Ovary (tissue), 7 donors: ENCODE measurements at regions not wholly inside any gene's neighbourhood (a gene's known extent, or its start where the extent isn't known, plus 50 kb on each side); places are given as distances from the start of the nearest gene placed in this dataset.

Experiments used
- DNase-seq, 5 donors: peaks; one replicate each; pipeline ENCODE4 v3.0.0-alpha.2; 2019 to 2020
- H3K27ac ChIP-seq, 2 donors: fragments of 200-600 bp; one replicate each; pipeline versions ENCODE4 v1.5.1 to v1.8.0; 2019 to 2022
- H3K27me3 ChIP-seq: fragments of 200-600 bp; one replicate; pipeline ENCODE4 v1.8.0; 2022
- H3K36me3 ChIP-seq: fragments of 200-600 bp; sonication (generic); one replicate; pipeline ENCODE4 v1.5.1; 2019
- H3K4me1 ChIP-seq: one replicate; pipeline ENCODE4 v1.8.1; 2013; ENCODE audit warnings: mild to moderate bottlenecking, moderate library complexity; ENCODE audit not compliant: insufficient read depth
- H3K4me3 ChIP-seq: fragments of 200-600 bp; sonication (generic); one replicate; pipeline ENCODE4 v1.5.1; 2017
- H3K9me3 ChIP-seq, 2 donors: fragments of 200-600 bp in 1 of 2; sonication (generic) in 1 of 2; one replicate each; pipeline versions ENCODE4 v1.5.1 to v1.8.1; 2013 to 2019; ENCODE audit warnings: mild to moderate bottlenecking in 1 of 2, moderate library complexity in 1 of 2
- EP300 ChIP-seq: sonication (generic); formaldehyde crosslinking; IDR thresholded peaks from one replicate; pipeline ENCODE4 v1.6.1; 2017; ENCODE audit warnings: antibody characterized with exemption
- POLR2A ChIP-seq: fragments of 450-650 bp; IDR thresholded peaks from one replicate; pipeline ENCODE4 v1.6.1; 2017; ENCODE audit warnings: antibody characterized with exemption, mild to moderate bottlenecking, moderate library complexity
- WGBS, 3 donors: extraction: QIAGEN DNeasy Blood & Tissue Kit in 1 of 3; methylation state at CpG; one replicate each; pipeline versions ENCODE4 v1.1.5 to v1.1.7; 2013 to 2017; 5-methylcytosine and 5-hydroxymethylcytosine counted together
- intact Hi-C, 4 donors: fragments of 100-400 bp; cut with DNase I; formaldehyde crosslinking; loops; one replicate each; pipeline versions ENCODE4 v1.11.0 to v1.15.1; 2022 to 2023
- TF ChIP-seq, protein P1 (sequence below), 3 donors: fragments of 450-650 bp in 2 of 3; fragments of 200-600 bp in 1 of 3; IDR thresholded peaks; one replicate each; pipeline versions ENCODE4 v1.5.1 to v1.8.0; 2016 to 2022; ENCODE audit warnings: antibody characterized with exemption in 3 of 3, mild to moderate bottlenecking in 1 of 3
- donor health status: DM: no; HTN: no; CAD: no; lungs with moderate emphysema.
- donor health status: DM: no; HTN: no; CAD: no.
- donor health status: Bipolar disorder and iron deficiency.
- donor health status: DM: no; HTN: no; CAD: no.
- donor health status: DM: yes; HTN: yes; CAD: no.

DNA sequence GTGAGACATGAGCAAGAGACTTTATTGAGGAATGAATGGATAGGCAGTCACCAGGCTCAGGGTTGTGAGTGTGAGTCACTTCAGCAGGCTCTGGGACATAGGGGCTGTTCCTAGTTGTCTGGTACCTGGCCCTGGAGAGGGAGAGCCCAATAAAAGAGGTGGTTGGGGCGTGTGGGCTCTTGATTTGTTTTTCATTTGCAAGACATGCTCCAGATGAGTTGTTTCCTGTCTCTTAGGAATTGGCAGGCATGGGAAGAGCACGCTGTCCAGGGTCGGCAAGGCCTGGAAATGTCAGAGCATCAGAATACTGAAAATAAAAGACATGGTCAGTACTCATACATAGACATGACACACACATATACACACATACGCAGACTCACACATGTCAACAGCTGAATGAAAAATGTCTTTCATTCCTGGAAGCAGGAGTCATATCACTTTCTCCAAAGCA, 166.3 kb upstream of the SULF2 start:
- Histone ChIP-seq H3K4me1 (no peaks in the 10 kb centered on the region), H3K27ac (no peak overlapping the region), H3K4me3 (no peak overlapping the region), H3K36me3 (no peaks in the 10 kb centered on the region), H3K27me3 (no peaks in the 10 kb centered on the region), H3K9me3 (no peaks in the 10 kb centered on the region)
- DNase-seq: no peak
- no peak for TF ChIP-seq POLR2A
- intact Hi-C loops: no loop called here
- 8 to 19% (median 11%) methylated on average over 4 of the region's 4 CpGs for WGBS, 3 donors

DNA sequence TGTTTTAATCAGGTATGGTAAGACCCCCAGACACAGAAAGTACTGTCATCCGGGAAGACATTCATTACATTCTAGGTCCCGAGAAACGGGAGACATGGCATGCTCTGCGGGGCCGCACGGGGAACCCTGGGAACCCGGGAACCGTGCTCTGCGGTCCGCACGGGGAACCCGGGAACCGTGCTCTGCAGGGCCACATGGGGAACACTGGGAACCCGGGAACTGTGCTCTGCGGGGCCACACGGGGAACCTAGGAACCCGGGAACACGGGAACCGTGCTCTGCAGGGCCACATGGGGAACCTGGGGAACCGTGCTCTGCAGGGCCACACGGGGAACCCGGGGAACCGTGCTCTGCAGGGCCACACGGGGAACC, 165.6 kb upstream of the SULF2 start:
- Histone ChIP-seq H3K27ac (no peak overlapping the region), H3K4me3 (no peak overlapping the region), H3K36me3 (no peaks in the 10 kb centered on the region), H3K27me3 (no peaks in the 10 kb centered on the region), H3K9me3 (no peaks in the 10 kb centered on the region), H3K4me1 (no peaks in the 10 kb centered on the region)
- intact Hi-C loops: no loop called here
- no peak for DNase-seq
- TF ChIP-seq, protein P1, sequence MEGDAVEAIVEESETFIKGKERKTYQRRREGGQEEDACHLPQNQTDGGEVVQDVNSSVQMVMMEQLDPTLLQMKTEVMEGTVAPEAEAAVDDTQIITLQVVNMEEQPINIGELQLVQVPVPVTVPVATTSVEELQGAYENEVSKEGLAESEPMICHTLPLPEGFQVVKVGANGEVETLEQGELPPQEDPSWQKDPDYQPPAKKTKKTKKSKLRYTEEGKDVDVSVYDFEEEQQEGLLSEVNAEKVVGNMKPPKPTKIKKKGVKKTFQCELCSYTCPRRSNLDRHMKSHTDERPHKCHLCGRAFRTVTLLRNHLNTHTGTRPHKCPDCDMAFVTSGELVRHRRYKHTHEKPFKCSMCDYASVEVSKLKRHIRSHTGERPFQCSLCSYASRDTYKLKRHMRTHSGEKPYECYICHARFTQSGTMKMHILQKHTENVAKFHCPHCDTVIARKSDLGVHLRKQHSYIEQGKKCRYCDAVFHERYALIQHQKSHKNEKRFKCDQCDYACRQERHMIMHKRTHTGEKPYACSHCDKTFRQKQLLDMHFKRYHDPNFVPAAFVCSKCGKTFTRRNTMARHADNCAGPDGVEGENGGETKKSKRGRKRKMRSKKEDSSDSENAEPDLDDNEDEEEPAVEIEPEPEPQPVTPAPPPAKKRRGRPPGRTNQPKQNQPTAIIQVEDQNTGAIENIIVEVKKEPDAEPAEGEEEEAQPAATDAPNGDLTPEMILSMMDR (IDR thresholded peaks at IDR 0.05): no peak
- TF ChIP-seq EP300 (no peak), POLR2A (no peak)
- WGBS, 3 donors: 95 to 98% (median 96%) methylated on average over 24 of the region's 24 CpGs

DNA sequence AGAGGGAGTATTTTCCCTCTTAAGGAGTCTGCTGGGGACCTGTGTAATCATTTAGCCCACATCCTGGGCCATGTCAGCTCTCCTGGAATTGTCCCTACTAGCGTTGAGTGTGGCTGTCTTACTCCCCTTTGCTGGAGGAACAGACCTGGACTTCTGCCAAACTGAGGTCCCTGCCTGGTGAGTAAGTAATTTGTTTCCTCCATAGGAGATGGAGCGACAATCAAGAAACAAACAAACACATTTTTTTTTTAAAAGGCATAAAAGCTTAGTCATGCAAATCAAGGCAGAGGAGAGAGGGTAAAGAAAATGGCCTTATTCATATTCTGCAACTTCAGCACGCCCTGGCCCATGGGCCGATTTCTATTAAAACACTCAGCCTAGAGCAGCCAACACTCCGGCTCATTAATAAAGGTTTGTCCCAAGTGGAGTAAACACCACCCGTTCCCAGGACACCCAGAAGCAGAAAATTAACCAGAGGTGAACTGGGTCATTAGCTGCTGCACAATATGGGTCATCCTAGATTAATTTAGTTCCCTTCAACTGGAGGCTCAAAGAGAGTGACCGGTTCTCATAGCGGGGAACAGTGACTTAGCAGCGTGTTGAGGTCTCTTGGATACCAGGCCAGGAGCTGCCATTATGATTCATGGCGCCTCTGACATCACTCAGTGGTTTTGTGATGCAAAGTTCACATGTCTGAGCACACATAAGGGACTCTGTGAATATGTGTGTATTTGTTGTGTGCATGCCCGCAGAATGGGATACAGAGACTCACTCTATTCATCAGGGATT, 165.0 kb upstream of the SULF2 start:
- DNase-seq: peak in 1 of 5 donors; percentile 35

DNA sequence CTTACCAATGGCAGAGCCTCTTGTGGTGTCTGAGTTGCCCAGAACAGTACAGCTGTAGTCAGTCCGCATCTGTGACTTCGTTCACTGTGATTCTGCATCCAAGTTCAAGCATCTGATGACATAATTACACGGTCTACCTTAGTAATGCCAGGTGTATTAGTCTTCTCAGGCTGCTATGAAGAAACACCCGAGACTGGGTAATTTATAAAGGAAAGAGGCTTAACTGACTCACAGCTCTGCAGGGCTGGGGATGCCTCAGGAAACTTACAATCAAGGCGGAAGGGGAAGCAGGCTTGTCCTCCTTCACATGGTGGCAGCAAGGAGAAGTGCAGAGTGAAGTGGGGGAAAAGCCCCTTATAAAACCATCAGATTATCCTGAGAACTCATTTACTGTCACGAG, 163.9 kb upstream of the SULF2 start:
- intact Hi-C loops: no loop called here
- H3K36me3 ChIP-seq: no peaks in the 10 kb centered on the region
- WGBS, 3 donors: 84 to 88% (median 87%) methylated on average over 6 of the region's 6 CpGs

More for the DNA sequence above, 165.0 kb upstream of the SULF2 start:
- no peaks in the 10 kb centered on the region for H3K36me3 ChIP-seq
- no peak overlapping the region for H3K4me3 ChIP-seq
- H3K27me3 ChIP-seq: no peaks in the 10 kb centered on the region
- intact Hi-C loops: no loop called here
- no peaks in the 10 kb centered on the region for H3K4me1 ChIP-seq
- 80 to 85% (median 80%) methylated on average over 11 of the region's 11 CpGs for WGBS, 3 donors
- TF ChIP-seq, protein P1 (IDR thresholded peaks at IDR 0.05): no peak
- no peak for TF ChIP-seq EP300
- TF ChIP-seq POLR2A: no peak
- no peaks in the 10 kb centered on the region for H3K9me3 ChIP-seq
- H3K27ac ChIP-seq: no peak overlapping the region

DNA sequence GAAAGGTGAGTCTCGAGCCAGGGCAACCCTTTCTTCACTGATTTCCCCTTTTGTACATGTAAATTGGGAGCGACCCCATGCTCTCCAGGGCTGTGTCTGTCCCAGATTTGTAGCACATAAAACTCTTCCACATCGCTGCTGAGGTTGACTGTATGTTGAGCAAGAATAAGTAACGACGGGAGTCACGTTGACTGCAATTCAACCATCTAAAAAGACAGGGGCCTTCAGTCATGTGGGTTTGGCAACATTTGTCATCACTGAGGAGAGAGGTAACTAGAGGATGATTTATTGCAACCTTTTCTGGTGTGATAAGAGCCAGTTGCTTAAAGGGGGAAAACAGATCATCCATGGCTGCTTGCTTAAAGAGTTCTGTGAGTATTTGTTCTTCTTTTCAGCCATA, 159.4 kb upstream of the SULF2 start:
- TF ChIP-seq, protein P1 (IDR thresholded peaks at IDR 0.05): no peak
- TF ChIP-seq POLR2A (no peak), EP300 (no peak)
- no peaks in the 10 kb centered on the region for H3K4me1 ChIP-seq
- WGBS, 3 donors: 91 to 94% (median 93%) methylated on average over 6 of the region's 6 CpGs

More for the DNA sequence above, 163.9 kb upstream of the SULF2 start:
- no peak overlapping the region for H3K27ac ChIP-seq
- DNase-seq: no peak
- H3K9me3 ChIP-seq: no peaks in the 10 kb centered on the region
- H3K4me1 ChIP-seq: no peaks in the 10 kb centered on the region
- TF ChIP-seq POLR2A: no peak
- no peak for TF ChIP-seq EP300
- TF ChIP-seq, protein P1 (IDR thresholded peaks at IDR 0.05): no peak
- no peaks in the 10 kb centered on the region for H3K27me3 ChIP-seq
- H3K4me3 ChIP-seq: no peak overlapping the region

More for the DNA sequence above, 159.4 kb upstream of the SULF2 start:
- no peak for DNase-seq
- no peak overlapping the region for H3K4me3 ChIP-seq
- H3K36me3 ChIP-seq: no peaks in the 10 kb centered on the region
- H3K27ac ChIP-seq: no peak overlapping the region
- intact Hi-C loops: no loop called here
- no peaks in the 10 kb centered on the region for H3K27me3 ChIP-seq
- no peaks in the 10 kb centered on the region for H3K9me3 ChIP-seq
